Spleen (tissue), 7 donors: ENCODE measurements at regions not wholly inside any gene's neighbourhood (a gene's known extent, or its start where the extent isn't known, plus 50 kb on each side); places are given as distances from the start of the nearest gene placed in this dataset.

Experiments
- CTCF ChIP-seq, 11 experiments: fragments of 200-600 bp in 7 of 11; fragments of 450-650 bp in 4 of 11; sonication (generic) in 4 of 11; IDR thresholded peaks in 8 of 11; conservative IDR thresholded peaks in 3 of 11; 1 replicate in 7 of 11; 2 replicates in 4 of 11; pipeline versions ENCODE4 v1.4.0 to v1.8.0; 2016 to 2021; ENCODE audit warnings: antibody characterized with exemption in 11 of 11, inconsistent platforms in 4 of 11, mild to moderate bottlenecking in 1 of 11
- POLR2A ChIP-seq, 3 donors: fragments of 450-650 bp; IDR thresholded peaks; one replicate each; pipeline ENCODE4 v1.5.1; 2017; ENCODE audit warnings: antibody characterized with exemption in 3 of 3, mild to moderate bottlenecking in 1 of 3
- POLR2AphosphoS5 ChIP-seq, 3 donors: sonication (generic); formaldehyde crosslinking; IDR thresholded peaks; one replicate each; pipeline ENCODE4 v1.5.1; 2017; ENCODE audit warnings: antibody characterized with exemption in 3 of 3
- donor health status: DM: no; HTN: no; CAD: no; lungs with moderate emphysema.
- donor health status: DM: no; HTN: no; CAD: no.
- donor health status: DM: no; HTN: no; CAD: no.

GRCh38 chr14:38755036-38755435, 348.0 kb downstream of the SEC23A start:
- no peak for TF ChIP-seq CTCF (IDR thresholded peaks at IDR 0.05 in 8 of 11, conservative IDR thresholded peaks at IDR 0.05 in 3 of 11)
- TF ChIP-seq POLR2AphosphoS5 (IDR thresholded peaks at IDR 0.05), result no peak
- TF ChIP-seq POLR2A (IDR thresholded peaks at IDR 0.05), result no peak
